ENCODE measurements at regions not wholly inside any gene's neighbourhood (a gene's known extent, or its start where the extent isn't known, plus 50 kb on each side); places are given as distances from the start of the nearest gene placed in this dataset.

DNA sequence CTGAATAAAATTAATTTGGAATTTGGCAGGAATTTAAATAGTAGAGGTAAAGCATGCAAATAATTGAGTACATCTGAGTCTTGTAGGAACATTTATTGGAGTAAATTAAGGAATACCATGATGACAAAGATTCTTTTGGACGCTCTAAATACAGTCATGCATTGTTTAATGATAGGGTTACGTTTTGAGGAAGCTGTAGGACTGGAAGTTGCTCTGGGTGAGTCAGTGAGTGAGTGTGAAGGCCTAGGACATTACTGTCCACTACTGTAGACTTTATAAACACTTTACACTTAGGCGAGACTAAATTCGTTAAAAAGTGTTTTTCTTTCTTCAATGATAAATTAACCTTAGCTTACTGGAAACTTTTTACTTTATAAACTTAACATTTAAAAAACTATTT is 113.0 kb downstream of the FAM170A start:
- H3K9me3 ChIP-seq (ENCODE audit: insufficient read depth, low read length, severe bottlenecking), result no peaks in the 10 kb centered on the region
- H3K4me1 ChIP-seq (ENCODE audit: insufficient read depth, low read length), result no peaks in the 10 kb centered on the region
- H3K36me3 ChIP-seq (ENCODE audit: insufficient read depth, low read length), result no peaks in the 10 kb centered on the region
- ATAC-seq (ENCODE audit: insufficient read depth, low read depth) (no peak), DNase-seq (no peak)
- TF ChIP-seq CTCF (IDR thresholded peaks at IDR 0.05; ENCODE audit: borderline replicate concordance, extremely low read depth, low read length, poor library complexity, severe bottlenecking), result no peak
- TF ChIP-seq EZH2 (IDR thresholded peaks at IDR 0.05; ENCODE audit: borderline replicate concordance, low read depth, low read length, severe bottlenecking), result no peak
- H3K4me3 ChIP-seq (ENCODE audit: low read depth in 1 of 2, low read length in 2 of 2), result no peak overlapping the region
- H4K20me1 ChIP-seq (ENCODE audit: insufficient read depth, low read length), result no peaks in the 10 kb centered on the region
- no peak overlapping the region for H3K9ac ChIP-seq (ENCODE audit: low read depth, low read length)
- no peaks in the 10 kb centered on the region for H3K27me3 ChIP-seq (ENCODE audit: insufficient read depth, low read length, poor library complexity)
- H2AFZ ChIP-seq (ENCODE audit: low read depth, low read length), result no peak overlapping the region
- no peak overlapping the region for H3K27ac ChIP-seq (ENCODE audit: low read length)
- no peaks in the 10 kb centered on the region for H3K79me2 ChIP-seq (ENCODE audit: insufficient read depth, low read length)
- H3K4me2 ChIP-seq (ENCODE audit: insufficient read depth, low read length), result no peak overlapping the region

DNA sequence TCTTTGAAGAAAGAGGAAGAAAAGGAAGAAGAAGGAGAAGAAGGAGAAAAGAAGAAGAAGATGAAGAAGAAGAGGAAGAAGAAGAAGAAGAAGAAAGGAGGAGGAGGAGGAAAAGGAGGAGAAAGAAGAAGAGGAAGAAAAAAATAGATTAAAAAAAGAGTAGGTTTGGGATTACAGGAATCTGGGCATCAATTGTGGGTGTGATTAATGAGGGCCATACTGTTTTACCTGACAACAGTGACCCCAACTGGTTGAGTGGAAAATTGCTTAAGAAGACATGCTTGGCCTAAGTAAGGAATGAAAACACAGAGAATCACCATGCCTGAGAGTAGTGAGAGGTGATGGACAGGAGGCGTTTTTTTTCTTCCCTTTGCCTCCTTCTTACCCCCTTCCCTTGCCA is 114.6 kb downstream of the FAM170A start:
- Histone ChIP-seq H3K4me2 (ENCODE audit: insufficient read depth, low read length) (no peak overlapping the region), H3K4me3 (ENCODE audit: low read depth in 1 of 2, low read length in 2 of 2) (no peak overlapping the region), H3K27ac (ENCODE audit: low read length) (no peak overlapping the region), H3K79me2 (ENCODE audit: insufficient read depth, low read length) (no peaks in the 10 kb centered on the region), H4K20me1 (ENCODE audit: insufficient read depth, low read length) (no peaks in the 10 kb centered on the region), H3K9me3 (ENCODE audit: insufficient read depth, low read length, severe bottlenecking) (no peaks in the 10 kb centered on the region), H3K4me1 (ENCODE audit: insufficient read depth, low read length) (no peaks in the 10 kb centered on the region), H3K9ac (ENCODE audit: low read depth, low read length) (no peak overlapping the region), H2AFZ (ENCODE audit: low read depth, low read length) (no peak overlapping the region), H3K27me3 (ENCODE audit: insufficient read depth, low read length, poor library complexity) (no peaks in the 10 kb centered on the region), H3K36me3 (ENCODE audit: insufficient read depth, low read length) (no peaks in the 10 kb centered on the region)
- ATAC-seq (ENCODE audit: insufficient read depth, low read depth) (peak; percentile 59; the same call in 1 of the 3 replicates), DNase-seq (no peak)
- TF ChIP-seq EZH2 (IDR thresholded peaks at IDR 0.05; ENCODE audit: borderline replicate concordance, low read depth, low read length, severe bottlenecking) (no peak), CTCF (IDR thresholded peaks at IDR 0.05; ENCODE audit: borderline replicate concordance, extremely low read depth, low read length, poor library complexity, severe bottlenecking) (peak; percentile 65)

GRCh38 chr5:119745976-119746375 is 116.6 kb downstream of the FAM170A start:
- TF ChIP-seq EZH2 (IDR thresholded peaks at IDR 0.05; ENCODE audit: borderline replicate concordance, low read depth, low read length, severe bottlenecking), result no peak
- no peak for TF ChIP-seq CTCF (IDR thresholded peaks at IDR 0.05; ENCODE audit: borderline replicate concordance, extremely low read depth, low read length, poor library complexity, severe bottlenecking)
- H3K79me2 ChIP-seq (ENCODE audit: insufficient read depth, low read length), result no peaks in the 10 kb centered on the region
- H3K4me1 ChIP-seq (ENCODE audit: insufficient read depth, low read length), result no peaks in the 10 kb centered on the region
- H2AFZ ChIP-seq (ENCODE audit: low read depth, low read length), result no peak overlapping the region
- no peak overlapping the region for H3K4me2 ChIP-seq (ENCODE audit: insufficient read depth, low read length)
- H4K20me1 ChIP-seq (ENCODE audit: insufficient read depth, low read length), result no peaks in the 10 kb centered on the region
- H3K36me3 ChIP-seq (ENCODE audit: insufficient read depth, low read length), result no peaks in the 10 kb centered on the region
- no peak for ATAC-seq (ENCODE audit: insufficient read depth, low read depth)
- no peak overlapping the region for H3K27ac ChIP-seq (ENCODE audit: low read length)
- H3K9me3 ChIP-seq (ENCODE audit: insufficient read depth, low read length, severe bottlenecking), result no peaks in the 10 kb centered on the region
- no peak overlapping the region for H3K9ac ChIP-seq (ENCODE audit: low read depth, low read length)
- no peak for DNase-seq
- no peak overlapping the region for H3K4me3 ChIP-seq (ENCODE audit: low read depth in 1 of 2, low read length in 2 of 2)
- H3K27me3 ChIP-seq (ENCODE audit: insufficient read depth, low read length, poor library complexity), result no peaks in the 10 kb centered on the region

- H3K9me3 ChIP-seq (ENCODE audit: insufficient read depth, low read length, severe bottlenecking), result no peaks in the 10 kb centered on the region
- H3K4me3 ChIP-seq (ENCODE audit: low read depth in 1 of 2, low read length in 2 of 2), result no peak overlapping the region
- H3K9ac ChIP-seq (ENCODE audit: low read depth, low read length), result no peak overlapping the region
- H3K4me1 ChIP-seq (ENCODE audit: insufficient read depth, low read length), result no peaks in the 10 kb centered on the region
- no peaks in the 10 kb centered on the region for H4K20me1 ChIP-seq (ENCODE audit: insufficient read depth, low read length)
- no peak overlapping the region for H3K4me2 ChIP-seq (ENCODE audit: insufficient read depth, low read length)
- H3K36me3 ChIP-seq (ENCODE audit: insufficient read depth, low read length), result no peaks in the 10 kb centered on the region
- DNase-seq, result no peak
- no peak overlapping the region for H3K27ac ChIP-seq (ENCODE audit: low read length)
- no peak overlapping the region for H2AFZ ChIP-seq (ENCODE audit: low read depth, low read length)
- no peak for ATAC-seq (ENCODE audit: insufficient read depth, low read depth)
- TF ChIP-seq EZH2 (IDR thresholded peaks at IDR 0.05; ENCODE audit: borderline replicate concordance, low read depth, low read length, severe bottlenecking) (no peak), CTCF (IDR thresholded peaks at IDR 0.05; ENCODE audit: borderline replicate concordance, extremely low read depth, low read length, poor library complexity, severe bottlenecking) (no peak)
- no peaks in the 10 kb centered on the region for H3K79me2 ChIP-seq (ENCODE audit: insufficient read depth, low read length)
- no peaks in the 10 kb centered on the region for H3K27me3 ChIP-seq (ENCODE audit: insufficient read depth, low read length, poor library complexity)
Measured at GRCh38 chr5:119746984-119747383, 117.6 kb downstream of the FAM170A start.
